HG03442 (cell line): ENCODE measurements at regions not wholly inside any gene's neighbourhood (a gene's known extent, or its start where the extent isn't known, plus 50 kb on each side); places are given as distances from the start of the nearest gene placed in this dataset.
"Not testable (repeated sequence)": the region's sequence is repeated elsewhere in the genome, so short reads cannot be mapped to it uniquely, and the experiment has no call there.

ENCODE experiments used
- ATAC-seq: cut with Tn5 transposase; IDR thresholded peaks from one replicate; pipeline ENCODE4 v1.9.1; 2021; ENCODE audit warnings: mild to moderate bottlenecking, moderate library complexity; ENCODE audit not compliant: unreplicated experiment

GRCh38 chr1:70667494-70668170 is 256.6 kb downstream of the CTH start:
- ATAC-seq: no peak

GRCh38 chr1:70671006-70671405 is 259.9 kb downstream of the CTH start:
- no peak for ATAC-seq

GRCh38 chr1:70672442-70672888 is 261.4 kb downstream of the CTH start:
- no peak for ATAC-seq

- ATAC-seq: no peak
Measured at GRCh38 chr1:70674941-70675685, 264.0 kb downstream of the CTH start.

GRCh38 chr1:70675737-70676156 is 264.7 kb downstream of the CTH start:
- ATAC-seq: peak; percentile 78

GRCh38 chr1:70685300-70686286 is 274.5 kb downstream of the CTH start:
- peak; percentile 99 for ATAC-seq

GRCh38 chr1:70688580-70688979 is 277.5 kb downstream of the CTH start:
- ATAC-seq: no peak

GRCh38 chr1:70706381-70707037 is 295.4 kb downstream of the CTH start:
- no peak for ATAC-seq

- ATAC-seq: no peak
Measured at GRCh38 chr1:70707214-70707613, 296.1 kb downstream of the CTH start.

GRCh38 chr1:70714149-70714548 is 303.1 kb downstream of the CTH start:
- ATAC-seq: no peak

GRCh38 chr1:70717211-70717610 is 306.1 kb downstream of the CTH start:
- ATAC-seq: no peak

- ATAC-seq: no peak
Measured at GRCh38 chr1:70717656-70718055, 306.6 kb downstream of the CTH start.

GRCh38 chr1:70718086-70718630 is 307.1 kb downstream of the CTH start:
- no peak for ATAC-seq

- no peak for ATAC-seq
Measured at GRCh38 chr1:70719154-70719553, 308.1 kb downstream of the CTH start.

GRCh38 chr1:70720109-70720508 is 309.0 kb downstream of the CTH start:
- ATAC-seq: no peak

GRCh38 chr1:70720521-70720920 is 309.5 kb downstream of the CTH start:
- no peak for ATAC-seq

GRCh38 chr1:70727886-70728489 is 316.9 kb downstream of the CTH start:
- ATAC-seq: no peak

GRCh38 chr1:70736518-70736917 is 311.1 kb downstream of the PTGER3 start:
- ATAC-seq: not testable (repeated sequence)

GRCh38 chr1:70737125-70737524 is 310.5 kb downstream of the PTGER3 start:
- no peak for ATAC-seq

GRCh38 chr1:70738624-70739023 is 309.0 kb downstream of the PTGER3 start:
- ATAC-seq: no peak
